ENCODE measurements at regions not wholly inside any gene's neighbourhood (a gene's known extent, or its start where the extent isn't known, plus 50 kb on each side); places are given as distances from the start of the nearest gene placed in this dataset.

- DNase-seq (no peak), ATAC-seq (no peak)
- no peaks in the 10 kb centered on the region for H3K27me3 ChIP-seq (ENCODE audit: control insufficient read depth, insufficient read depth, low read length)
- peaks cover 0 to 1% of the 10 kb centered on the region in 2 donors for H3K9me3 Mint-ChIP-seq
- WGBS (ENCODE audit: insufficient coverage), result 75% methylated on average over 18 of the region's 18 CpGs
- H3K4me1 ChIP-seq (ENCODE audit: control insufficient read depth, insufficient read depth, low read length), result peaks cover 2% of the 10 kb centered on the region
- peaks cover 5 to 7% of the 10 kb centered on the region in 2 donors for H3K27me3 Mint-ChIP-seq (ENCODE audit: low read depth in 2 of 2)
- peaks cover 11% of the 10 kb centered on the region for H3K9me3 ChIP-seq (ENCODE audit: control insufficient read depth, insufficient read depth, low read length)
- H3K27ac ChIP-seq (ENCODE audit: low read length), result no peak overlapping the region
- intact Hi-C loops (cut with micrococcal nuclease), result no loop called here
- no peaks in the 10 kb centered on the region for H3K36me3 ChIP-seq (ENCODE audit: control insufficient read depth, insufficient read depth, low read length)
- TF ChIP-seq CTCF (IDR thresholded peaks at IDR 0.05), result no peak
- no peak overlapping the region for H3K4me3 ChIP-seq (ENCODE audit: low read length)
- no peak overlapping the region for H3K27ac Mint-ChIP-seq
- no peaks in the 10 kb centered on the region for H3K36me3 Mint-ChIP-seq
- H3K4me3 Mint-ChIP-seq, result no peak overlapping the region
- peaks cover 5 to 6% of the 10 kb centered on the region in 2 donors for H3K4me1 Mint-ChIP-seq
These were observed 999.6 kb downstream of the BRD1 start for GRCh38 chr22:48827904-48828555.

- Mint-ChIP-seq H3K4me1 (no peaks in the 10 kb centered on the region), H3K9me3 (no peaks in the 10 kb centered on the region), H3K27me3 (ENCODE audit: low read depth in 2 of 2) (peaks cover 5 to 7% of the 10 kb centered on the region in 2 donors), H3K36me3 (no peaks in the 10 kb centered on the region), H3K27ac (no peak overlapping the region), H3K4me3 (no peak overlapping the region)
- no peak overlapping the region for H3K4me3 ChIP-seq (ENCODE audit: low read length)
- intact Hi-C loops (cut with micrococcal nuclease), result no loop called here
- no peak for TF ChIP-seq CTCF (IDR thresholded peaks at IDR 0.05)
- ATAC-seq, result no peak
- 78% methylated on average over 18 of the region's 18 CpGs for WGBS (ENCODE audit: insufficient coverage)
- DNase-seq, result no peak
- no peaks in the 10 kb centered on the region for H3K36me3 ChIP-seq (ENCODE audit: control insufficient read depth, insufficient read depth, low read length)
- no peaks in the 10 kb centered on the region for H3K27me3 ChIP-seq (ENCODE audit: control insufficient read depth, insufficient read depth, low read length)
- peaks cover 5% of the 10 kb centered on the region for H3K9me3 ChIP-seq (ENCODE audit: control insufficient read depth, insufficient read depth, low read length)
- H3K4me1 ChIP-seq (ENCODE audit: control insufficient read depth, insufficient read depth, low read length), result no peaks in the 10 kb centered on the region
- H3K27ac ChIP-seq (ENCODE audit: low read length), result no peak overlapping the region
These were observed 1000.3 kb downstream of the BRD1 start for GRCh38 chr22:48827268-48827846.

- Histone ChIP-seq H3K4me3 (ENCODE audit: low read length) (no peak overlapping the region), H3K4me1 (ENCODE audit: control insufficient read depth, insufficient read depth, low read length) (no peaks in the 10 kb centered on the region), H3K27ac (ENCODE audit: low read length) (no peak overlapping the region), H3K27me3 (ENCODE audit: control insufficient read depth, insufficient read depth, low read length) (no peaks in the 10 kb centered on the region), H3K36me3 (ENCODE audit: control insufficient read depth, insufficient read depth, low read length) (no peaks in the 10 kb centered on the region), H3K9me3 (ENCODE audit: control insufficient read depth, insufficient read depth, low read length) (peaks cover 5% of the 10 kb centered on the region)
- no peaks in the 10 kb centered on the region for H3K9me3 Mint-ChIP-seq
- no peak for TF ChIP-seq CTCF (IDR thresholded peaks at IDR 0.05)
- H3K36me3 Mint-ChIP-seq, result no peaks in the 10 kb centered on the region
- peaks cover 5 to 7% of the 10 kb centered on the region in 2 donors for H3K27me3 Mint-ChIP-seq (ENCODE audit: low read depth in 2 of 2)
- intact Hi-C loops (cut with micrococcal nuclease), result no loop called here
- no peak for DNase-seq
- no peak for ATAC-seq
- 88% methylated on average over 9 of the region's 9 CpGs for WGBS (ENCODE audit: insufficient coverage)
- H3K27ac Mint-ChIP-seq, result no peak overlapping the region
- H3K4me3 Mint-ChIP-seq, result no peak overlapping the region
- H3K4me1 Mint-ChIP-seq, result no peaks in the 10 kb centered on the region
These were observed 1001.1 kb downstream of the BRD1 start for GRCh38 chr22:48826546-48826945.
